Hypothalamus (tissue), 51 donors: ENCODE measurements at regions not wholly inside any gene's neighbourhood (a gene's known extent, or its start where the extent isn't known, plus 50 kb on each side); places are given as distances from the start of the nearest gene placed in this dataset.

Source experiments
- DNase-seq, 51 donors: peaks; one replicate each; lab custom pipeline; 2025; lab: John Stamatoyannopoulos, UW

- no peak for DNase-seq
Observed at GRCh38 chr7:12741951-12742575, 54.6 kb downstream of the ARL4A start.

- DNase-seq, result no peak
Observed at GRCh38 chr7:12746211-12746610, 58.8 kb downstream of the ARL4A start.

GRCh38 chr7:12747687-12748306, 60.4 kb downstream of the ARL4A start:
- no peak for DNase-seq

GRCh38 chr7:12749069-12749468, 61.6 kb downstream of the ARL4A start:
- no peak for DNase-seq

- no peak for DNase-seq
Observed at GRCh38 chr7:12749746-12750145, 62.3 kb downstream of the ARL4A start.

GRCh38 chr7:12751764-12752163, 64.3 kb downstream of the ARL4A start:
- no peak for DNase-seq

GRCh38 chr7:12754179-12754578, 66.7 kb downstream of the ARL4A start:
- DNase-seq, result no peak

- DNase-seq, result no peak
Observed at GRCh38 chr7:12756821-12757220, 69.4 kb downstream of the ARL4A start.

GRCh38 chr7:12757443-12757842, 70.0 kb downstream of the ARL4A start:
- no peak for DNase-seq

- no peak for DNase-seq
Observed at GRCh38 chr7:12759151-12759550, 71.7 kb downstream of the ARL4A start.

GRCh38 chr7:12761111-12761510, 73.7 kb downstream of the ARL4A start:
- no peak for DNase-seq

- DNase-seq, result no peak
Observed at GRCh38 chr7:12761691-12762090, 74.3 kb downstream of the ARL4A start.

GRCh38 chr7:12764458-12764891, 77.0 kb downstream of the ARL4A start:
- peak in 3 of 51 donors; percentile 2 to 33 (median 26) for DNase-seq

GRCh38 chr7:12765431-12766100, 78.1 kb downstream of the ARL4A start:
- DNase-seq, result no peak

GRCh38 chr7:12766416-12766815, 79.0 kb downstream of the ARL4A start:
- DNase-seq, result no peak

GRCh38 chr7:12768948-12769347, 81.5 kb downstream of the ARL4A start:
- no peak for DNase-seq

GRCh38 chr7:12769444-12769843, 82.0 kb downstream of the ARL4A start:
- no peak for DNase-seq

GRCh38 chr7:12770227-12770975, 83.0 kb downstream of the ARL4A start:
- no peak for DNase-seq

- peak in 27 of 51 donors; percentile 0 to 62 (median 8) for DNase-seq
Observed at GRCh38 chr7:12771378-12771877, 84.0 kb downstream of the ARL4A start.

GRCh38 chr7:12772768-12773167, 85.3 kb downstream of the ARL4A start:
- no peak for DNase-seq

GRCh38 chr7:12777257-12777656, 89.8 kb downstream of the ARL4A start:
- no peak for DNase-seq
